Calu3 (cell line): ENCODE measurements at regions not wholly inside any gene's neighbourhood (a gene's known extent, or its start where the extent isn't known, plus 50 kb on each side); places are given as distances from the start of the nearest gene placed in this dataset.
"Not testable (repeated sequence)": the region's sequence is repeated elsewhere in the genome, so short reads cannot be mapped to it uniquely, and the experiment has no call there.

Experiments
- BruUV-seq: library from RNA; stranded (reverse); fragments of 400-500 nt; replicated peaks from 2 replicates; lab custom pipeline; 2021; lab: Mats Ljungman, UMichigan
- CTCF ChIA-PET: fragments of 300-600 bp; sonication (Branson Sonifier 250); formaldehyde crosslinking; loops from one replicate; lab custom pipeline; 2022; ENCODE audit warnings: antibody characterized with exemption; lab: Charles Lee
- DNase-seq: peaks from one replicate; pipeline ENCODE4 v3.0.0; 2022
- H3K27ac Mint-ChIP-seq: one replicate; pipeline ENCODE4 v1.8.0; 2022; ENCODE audit warnings: mixed read lengths; ENCODE audit not compliant: unreplicated experiment
- H3K27me3 Mint-ChIP-seq: one replicate; pipeline ENCODE4 v1.8.0; 2022; ENCODE audit warnings: mixed read lengths; ENCODE audit not compliant: unreplicated experiment
- H3K36me3 Mint-ChIP-seq: one replicate; pipeline ENCODE4 v1.8.0; 2022; ENCODE audit warnings: mild to moderate bottlenecking, moderate library complexity, mixed read lengths; ENCODE audit not compliant: insufficient read depth, unreplicated experiment
- H3K4me1 Mint-ChIP-seq: one replicate; pipeline ENCODE4 v1.8.0; 2022; ENCODE audit warnings: mild to moderate bottlenecking, low read depth, mixed read lengths; ENCODE audit not compliant: unreplicated experiment
- H3K4me3 Mint-ChIP-seq: one replicate; pipeline ENCODE4 v1.8.0; 2022; ENCODE audit warnings: mild to moderate bottlenecking, low read depth, moderate library complexity, mixed read lengths; ENCODE audit not compliant: unreplicated experiment
- H3K9me3 Mint-ChIP-seq: one replicate; pipeline ENCODE4 v1.8.0; 2022; ENCODE audit warnings: low read depth, mixed read lengths; ENCODE audit not compliant: unreplicated experiment
- CTCF ChIP-seq: fragments of 200-600 bp; IDR thresholded peaks from one replicate; pipeline ENCODE4 v1.8.0; 2022; ENCODE audit warnings: antibody characterized with exemption; ENCODE audit not compliant: unreplicated experiment
- intact Hi-C: fragments of 100-400 bp; cut with micrococcal nuclease; formaldehyde crosslinking; loops from one replicate; pipeline ENCODE4 v1.10.0; 2022; ENCODE audit not compliant: unreplicated experiment

GRCh38 chr13:64579331-64579730 is 2650.8 kb downstream of the PCDH9 start:
- BruUV-seq: no TSS peak

GRCh38 chr13:64568748-64569147 is 2661.4 kb downstream of the PCDH9 start:
- Mint-ChIP-seq H3K9me3 (no peaks in the 10 kb centered on the region), H3K36me3 (no peaks in the 10 kb centered on the region), H3K4me1 (no peaks in the 10 kb centered on the region), H3K4me3 (no peak overlapping the region), H3K27ac (no peak overlapping the region), H3K27me3 (no peaks in the 10 kb centered on the region)
- CTCF ChIA-PET: no interaction called here
- BruUV-seq: no TSS peak
- no peak for DNase-seq
- TF ChIP-seq CTCF: no peak
- intact Hi-C loops: no loop called here

More at GRCh38 chr13:64579331-64579730, 2650.8 kb downstream of the PCDH9 start:
- Mint-ChIP-seq H3K4me3 (no peak overlapping the region), H3K27me3 (no peaks in the 10 kb centered on the region), H3K4me1 (no peaks in the 10 kb centered on the region), H3K9me3 (no peaks in the 10 kb centered on the region), H3K36me3 (no peaks in the 10 kb centered on the region), H3K27ac (no peak overlapping the region)
- no peak for DNase-seq
- CTCF ChIA-PET: no interaction called here
- TF ChIP-seq CTCF: no peak
- intact Hi-C loops: no loop called here

- H3K27me3 Mint-ChIP-seq, BruUV-seq, intact Hi-C loops, H3K36me3 Mint-ChIP-seq, H3K4me1 Mint-ChIP-seq, H3K27ac Mint-ChIP-seq, DNase-seq, H3K4me3 Mint-ChIP-seq, H3K9me3 Mint-ChIP-seq, CTCF ChIA-PET: not testable (repeated sequence)
These were observed 2672.1 kb downstream of the PCDH9 start for GRCh38 chr13:64558031-64558430.

- Mint-ChIP-seq H3K4me1 (no peaks in the 10 kb centered on the region), H3K36me3 (no peaks in the 10 kb centered on the region), H3K9me3 (no peaks in the 10 kb centered on the region), H3K27me3 (no peaks in the 10 kb centered on the region), H3K27ac (no peak overlapping the region), H3K4me3 (no peak overlapping the region)
- intact Hi-C loops: no loop called here
- no peak for DNase-seq
- CTCF ChIA-PET: no interaction called here
- no peak for TF ChIP-seq CTCF
- no TSS peak for BruUV-seq
These were observed 2673.8 kb downstream of the PCDH9 start for GRCh38 chr13:64556376-64556775.

GRCh38 chr13:64553411-64554129 is 2676.6 kb downstream of the PCDH9 start:
- no peaks in the 10 kb centered on the region for H3K27me3 Mint-ChIP-seq
- no peaks in the 10 kb centered on the region for H3K36me3 Mint-ChIP-seq
- intact Hi-C loops: no loop called here
- BruUV-seq: no TSS peak
- H3K27ac Mint-ChIP-seq: no peak overlapping the region
- H3K9me3 Mint-ChIP-seq: no peaks in the 10 kb centered on the region
- TF ChIP-seq CTCF: no peak
- no peaks in the 10 kb centered on the region for H3K4me1 Mint-ChIP-seq
- no peak for DNase-seq
- H3K4me3 Mint-ChIP-seq: no peak overlapping the region
- CTCF ChIA-PET: no interaction called here
